Activated B cell treated with CpG ODN at 0.5 μM for 24 hours (primary cell): ENCODE measurements at regions not wholly inside any gene's neighbourhood (a gene's known extent, or its start where the extent isn't known, plus 50 kb on each side); places are given as distances from the start of the nearest gene placed in this dataset.

Experiments
- ATAC-seq: fragments of 200-7000 bp; cut with Tn5 transposase; one replicate; pipeline ENCODE4 v1.10.0; 2021; ENCODE audit warnings: low read depth, mild to moderate bottlenecking, moderate library complexity
- CTCF ChIA-PET: fragments of 350-600 bp; sonication (Branson Sonifier 250); formaldehyde crosslinking; loops from one replicate; lab custom pipeline; 2021; ENCODE audit warnings: antibody characterized with exemption; lab: Charles Lee
- POLR2A ChIA-PET: fragments of 350-600 bp; sonication (Branson Sonifier 250); formaldehyde crosslinking; loops from one replicate; lab custom pipeline; 2021; ENCODE audit warnings: antibody characterized with exemption; lab: Charles Lee
- DNase-seq: peaks from one replicate; pipeline ENCODE4 v3.0.0; 2022
- H3K27ac Mint-ChIP-seq: one replicate; pipeline ENCODE4 v1.8.0; 2020; ENCODE audit warnings: mixed read lengths
- H3K27me3 Mint-ChIP-seq: one replicate; pipeline ENCODE4 v1.8.0; 2021; ENCODE audit warnings: mixed read lengths
- H3K36me3 Mint-ChIP-seq: one replicate; pipeline ENCODE4 v1.8.0; 2021; ENCODE audit warnings: low read depth, mixed read lengths
- H3K4me1 Mint-ChIP-seq: one replicate; pipeline ENCODE4 v1.8.0; 2021; ENCODE audit warnings: mixed read lengths
- H3K4me3 Mint-ChIP-seq: one replicate; pipeline ENCODE4 v1.8.0; 2020; ENCODE audit warnings: mild to moderate bottlenecking, mixed read lengths
- H3K9me3 Mint-ChIP-seq: one replicate; pipeline ENCODE4 v1.8.0; 2020; ENCODE audit warnings: mixed read lengths
- CTCF ChIP-seq: fragments of 200-600 bp; IDR thresholded peaks from one replicate; pipeline ENCODE4 v1.8.0; 2022; ENCODE audit warnings: antibody characterized with exemption, mild to moderate bottlenecking
- intact Hi-C: fragments of 100-400 bp; cut with micrococcal nuclease; formaldehyde crosslinking; loops from one replicate; pipeline ENCODE4 v1.15.1; 2024

- TF ChIP-seq CTCF, result no peak
- CTCF ChIA-PET, result no interaction called here
- Mint-ChIP-seq H3K27ac (no peak overlapping the region), H3K9me3 (no peaks in the 10 kb centered on the region), H3K36me3 (no peaks in the 10 kb centered on the region), H3K4me1 (no peaks in the 10 kb centered on the region), H3K4me3 (no peak overlapping the region), H3K27me3 (no peaks in the 10 kb centered on the region)
- intact Hi-C loops, result no loop called here
- POLR2A ChIA-PET, result no interaction called here
- DNase-seq (no peak), ATAC-seq (no peak)
These were observed 207.8 kb downstream of the TFEC start for GRCh38 chr7:115822801-115823200.

GRCh38 chr7:115822380-115822779 is 208.2 kb downstream of the TFEC start:
- no peaks in the 10 kb centered on the region for H3K4me1 Mint-ChIP-seq
- no peaks in the 10 kb centered on the region for H3K27me3 Mint-ChIP-seq
- no peak overlapping the region for H3K4me3 Mint-ChIP-seq
- H3K9me3 Mint-ChIP-seq, result no peaks in the 10 kb centered on the region
- ATAC-seq, result no peak
- H3K27ac Mint-ChIP-seq, result no peak overlapping the region
- no peak for TF ChIP-seq CTCF
- ChIA-PET CTCF (no interaction called here), POLR2A (no interaction called here)
- DNase-seq, result no peak
- H3K36me3 Mint-ChIP-seq, result no peaks in the 10 kb centered on the region
- intact Hi-C loops, result no loop called here

- DNase-seq (no peak), ATAC-seq (no peak)
- H3K4me3 Mint-ChIP-seq, result no peak overlapping the region
- TF ChIP-seq CTCF, result no peak
- intact Hi-C loops, result no loop called here
- POLR2A ChIA-PET, result no interaction called here
- no peak overlapping the region for H3K27ac Mint-ChIP-seq
- no peaks in the 10 kb centered on the region for H3K27me3 Mint-ChIP-seq
- H3K4me1 Mint-ChIP-seq, result no peaks in the 10 kb centered on the region
- H3K36me3 Mint-ChIP-seq, result no peaks in the 10 kb centered on the region
- CTCF ChIA-PET, result interaction anchor here (0.6 kb wide), 1 partner anchor 1483 kb away, joined by 4 read pairs; no protein-coding TSS in a partner anchor
- no peaks in the 10 kb centered on the region for H3K9me3 Mint-ChIP-seq
These were observed 214.1 kb downstream of the TFEC start for GRCh38 chr7:115816318-115816974.

- Mint-ChIP-seq H3K27ac (no peak overlapping the region), H3K4me3 (no peak overlapping the region), H3K27me3 (peaks cover 2% of the 10 kb centered on the region), H3K36me3 (no peaks in the 10 kb centered on the region), H3K9me3 (no peaks in the 10 kb centered on the region), H3K4me1 (no peaks in the 10 kb centered on the region)
- intact Hi-C loops, result no loop called here
- no peak for ATAC-seq
- no peak for DNase-seq
- CTCF ChIA-PET, result no interaction called here
- no peak for TF ChIP-seq CTCF
- POLR2A ChIA-PET, result no interaction called here
These were observed 217.8 kb downstream of the TFEC start for GRCh38 chr7:115812794-115813193.

- no peak overlapping the region for H3K4me3 Mint-ChIP-seq
- TF ChIP-seq CTCF, result no peak
- CTCF ChIA-PET, result no interaction called here
- no peaks in the 10 kb centered on the region for H3K9me3 Mint-ChIP-seq
- ATAC-seq (no peak), DNase-seq (no peak)
- POLR2A ChIA-PET, result no interaction called here
- no peak overlapping the region for H3K27ac Mint-ChIP-seq
- intact Hi-C loops, result no loop called here
- no peaks in the 10 kb centered on the region for H3K36me3 Mint-ChIP-seq
- H3K4me1 Mint-ChIP-seq, result no peaks in the 10 kb centered on the region
- peaks cover 2% of the 10 kb centered on the region for H3K27me3 Mint-ChIP-seq
These were observed 225.1 kb downstream of the TFEC start for GRCh38 chr7:115805458-115805857.
